Sigmoid colon (tissue), 6 donors: ENCODE measurements at regions not wholly inside any gene's neighbourhood (a gene's known extent, or its start where the extent isn't known, plus 50 kb on each side); places are given as distances from the start of the nearest gene placed in this dataset.

Experiments used
- DNase-seq: peaks from one replicate; pipeline ENCODE4 v3.0.0-alpha.2; 2019
- H3K27ac ChIP-seq, 4 donors: fragments of 200-600 bp; sonication (generic); one replicate each; pipeline ENCODE4 v1.5.1; 2016 to 2019; ENCODE audit warnings: mild to moderate bottlenecking in 1 of 4
- H3K27me3 ChIP-seq, 3 donors: fragments of 200-600 bp; sonication (generic); one replicate each; pipeline ENCODE4 v1.5.1; 2019; ENCODE audit warnings: mild to moderate bottlenecking in 1 of 3
- H3K36me3 ChIP-seq, 4 donors: fragments of 200-600 bp; sonication (generic); one replicate each; pipeline ENCODE4 v1.5.1; 2016 to 2019
- H3K4me1 ChIP-seq, 4 donors: fragments of 200-600 bp; sonication (generic); one replicate each; pipeline ENCODE4 v1.5.1; 2017 to 2019
- H3K4me3 ChIP-seq, 4 donors: fragments of 200-600 bp; sonication (generic); one replicate each; pipeline ENCODE4 v1.5.1; 2017 to 2019; ENCODE audit warnings: mild to moderate bottlenecking in 2 of 4, moderate library complexity in 1 of 4
- H3K9me3 ChIP-seq, 4 donors: fragments of 200-600 bp in 3 of 4; sonication (generic) in 3 of 4; one replicate each; pipeline versions ENCODE4 v1.5.1 to v1.6.1; 2013 to 2019
- CTCF ChIP-seq, 4 experiments: fragments of 450-650 bp in 3 of 4; fragments of 200-600 bp in 1 of 4; IDR thresholded peaks; one replicate each; pipeline ENCODE4 v1.5.1; 2016 to 2019; ENCODE audit warnings: antibody characterized with exemption in 4 of 4, mild to moderate bottlenecking in 3 of 4, moderate library complexity in 2 of 4
- EP300 ChIP-seq, 4 donors: sonication (generic); formaldehyde crosslinking; IDR thresholded peaks; one replicate each; pipeline ENCODE4 v1.6.1; 2017; ENCODE audit warnings: antibody characterized with exemption in 4 of 4
- POLR2A ChIP-seq, 2 donors: fragments of 450-650 bp; IDR thresholded peaks; one replicate each; pipeline ENCODE4 v1.6.1; 2016; ENCODE audit warnings: antibody characterized with exemption in 2 of 2, mild to moderate bottlenecking in 2 of 2, moderate library complexity in 2 of 2
- POLR2AphosphoS5 ChIP-seq, 4 donors: sonication (generic); formaldehyde crosslinking; IDR thresholded peaks; one replicate each; pipeline ENCODE4 v1.6.1; 2017; ENCODE audit warnings: antibody characterized with exemption in 4 of 4
- WGBS, 2 donors: extraction: QIAGEN DNeasy Blood & Tissue Kit; methylation state at CpG; one replicate each; pipeline ENCODE4 v1.1.7; 2013; 5-methylcytosine and 5-hydroxymethylcytosine counted together
- intact Hi-C: fragments of 100-400 bp; cut with DNase I; formaldehyde crosslinking; loops from one replicate; pipeline ENCODE4 v1.15.1; 2023
- donor health status: healthy with polysubstance abuse.
- donor health status: healthy.

GRCh38 chr16:6634151-6634550 is 698.5 kb upstream of the RBFOX1 start:
- Histone ChIP-seq H3K9me3 (no peaks in the 10 kb centered on the region), H3K36me3 (no peaks in the 10 kb centered on the region), H3K4me1 (no peaks in the 10 kb centered on the region), H3K27ac (no peak overlapping the region), H3K27me3 (no peaks in the 10 kb centered on the region), H3K4me3 (no peak overlapping the region)
- TF ChIP-seq EP300 (IDR thresholded peaks at IDR 0.05) (no peak), POLR2A (IDR thresholded peaks at IDR 0.05) (no peak), POLR2AphosphoS5 (IDR thresholded peaks at IDR 0.05) (no peak), CTCF (IDR thresholded peaks at IDR 0.05) (no peak)
- WGBS, 2 donors, result 53 to 81% methylated on average over 3 of the region's 3 CpGs
- DNase-seq, result no peak
- intact Hi-C loops, result no loop called here

GRCh38 chr16:6633456-6633855 is 699.2 kb upstream of the RBFOX1 start:
- H3K4me1 ChIP-seq, result no peaks in the 10 kb centered on the region
- no peaks in the 10 kb centered on the region for H3K9me3 ChIP-seq
- intact Hi-C loops, result no loop called here
- 27 to 72% methylated on average over 5 of the region's 5 CpGs for WGBS, 2 donors
- H3K4me3 ChIP-seq, result no peak overlapping the region
- no peak for TF ChIP-seq POLR2AphosphoS5 (IDR thresholded peaks at IDR 0.05)
- no peak for TF ChIP-seq POLR2A (IDR thresholded peaks at IDR 0.05)
- no peak for TF ChIP-seq EP300 (IDR thresholded peaks at IDR 0.05)
- TF ChIP-seq CTCF (IDR thresholded peaks at IDR 0.05), result no peak
- H3K27ac ChIP-seq, result no peak overlapping the region
- H3K27me3 ChIP-seq, result no peaks in the 10 kb centered on the region
- H3K36me3 ChIP-seq, result no peaks in the 10 kb centered on the region
- DNase-seq, result no peak

- no peak overlapping the region for H3K27ac ChIP-seq
- H3K9me3 ChIP-seq, result no peaks in the 10 kb centered on the region
- WGBS, 2 donors, result 61 to 76% methylated on average over 5 of the region's 5 CpGs
- H3K27me3 ChIP-seq, result no peaks in the 10 kb centered on the region
- H3K36me3 ChIP-seq, result no peaks in the 10 kb centered on the region
- no peaks in the 10 kb centered on the region for H3K4me1 ChIP-seq
- no peak overlapping the region for H3K4me3 ChIP-seq
- intact Hi-C loops, result no loop called here
- TF ChIP-seq EP300 (IDR thresholded peaks at IDR 0.05) (no peak), POLR2A (IDR thresholded peaks at IDR 0.05) (no peak), CTCF (IDR thresholded peaks at IDR 0.05) (no peak), POLR2AphosphoS5 (IDR thresholded peaks at IDR 0.05) (no peak)
- no peak for DNase-seq
These were observed 703.5 kb upstream of the RBFOX1 start for GRCh38 chr16:6629110-6629509.

GRCh38 chr16:6625606-6626005 is 707.0 kb upstream of the RBFOX1 start:
- Histone ChIP-seq H3K27ac (no peak overlapping the region), H3K4me1 (no peaks in the 10 kb centered on the region), H3K36me3 (no peaks in the 10 kb centered on the region), H3K9me3 (no peaks in the 10 kb centered on the region), H3K27me3 (no peaks in the 10 kb centered on the region), H3K4me3 (no peak overlapping the region)
- 94 to 95% methylated on average over 3 of the region's 3 CpGs for WGBS, 2 donors
- no peak for DNase-seq
- intact Hi-C loops, result no loop called here
- no peak for TF ChIP-seq EP300 (IDR thresholded peaks at IDR 0.05)
- TF ChIP-seq POLR2AphosphoS5 (IDR thresholded peaks at IDR 0.05), result no peak
- no peak for TF ChIP-seq CTCF (IDR thresholded peaks at IDR 0.05)
- no peak for TF ChIP-seq POLR2A (IDR thresholded peaks at IDR 0.05)

GRCh38 chr16:6618874-6619273 is 713.8 kb upstream of the RBFOX1 start:
- intact Hi-C loops, result no loop called here
- DNase-seq, result no peak
- TF ChIP-seq EP300 (IDR thresholded peaks at IDR 0.05) (no peak), POLR2A (IDR thresholded peaks at IDR 0.05) (no peak), CTCF (IDR thresholded peaks at IDR 0.05) (no peak), POLR2AphosphoS5 (IDR thresholded peaks at IDR 0.05) (no peak)
- H3K4me3 ChIP-seq, result no peak overlapping the region
- H3K36me3 ChIP-seq, result no peaks in the 10 kb centered on the region
- no peaks in the 10 kb centered on the region for H3K9me3 ChIP-seq
- peaks cover 0 to 3% (median 0%) of the 10 kb centered on the region in 3 donors for H3K27me3 ChIP-seq
- no peak overlapping the region for H3K27ac ChIP-seq
- WGBS, 2 donors, result 49 to 61% methylated on average over 5 of the region's 5 CpGs
- H3K4me1 ChIP-seq, result no peaks in the 10 kb centered on the region
